ENCODE measurements at regions not wholly inside any gene's neighbourhood (a gene's known extent, or its start where the extent isn't known, plus 50 kb on each side); places are given as distances from the start of the nearest gene placed in this dataset.

DNA sequence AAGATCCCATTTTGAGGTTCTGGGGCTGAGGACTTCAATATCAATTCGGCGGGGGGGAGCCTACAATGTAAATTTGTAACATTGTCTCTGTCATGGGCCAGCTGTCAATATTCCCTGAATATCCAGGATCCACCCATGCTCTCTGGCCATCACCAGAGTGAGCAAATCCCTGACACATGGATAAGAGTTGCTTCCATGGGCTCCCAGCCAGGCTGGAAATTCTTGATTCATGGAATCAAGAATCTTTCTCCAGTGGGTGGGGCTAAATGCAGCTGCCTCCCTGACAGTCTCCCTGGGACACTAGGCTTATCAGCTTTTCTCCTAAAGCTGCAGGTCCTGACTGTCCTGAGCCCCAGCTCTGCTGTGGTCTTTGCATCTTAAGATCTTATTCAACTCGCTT lies 86.9 kb upstream of the IGLL5 start:
- H3K27ac ChIP-seq (ENCODE audit: low read length), result no peak overlapping the region
- 70% methylated on average over 3 of the region's 3 CpGs for WGBS
- H3K4me1 ChIP-seq (ENCODE audit: control insufficient read depth, insufficient read depth, low read length), result no peaks in the 10 kb centered on the region
- intact Hi-C loops (cut with DNase I), result no loop called here
- no peaks in the 10 kb centered on the region for H3K9me3 ChIP-seq (ENCODE audit: control insufficient read depth, low read length)
- ATAC-seq (no peak), DNase-seq (no peak)
- no peaks in the 10 kb centered on the region for H3K27me3 ChIP-seq (ENCODE audit: control insufficient read depth, insufficient read depth)
- H3K4me3 ChIP-seq (ENCODE audit: low read length), result no peak overlapping the region

- H3K27me3 ChIP-seq (ENCODE audit: control insufficient read depth, insufficient read depth), result no peaks in the 10 kb centered on the region
- no peaks in the 10 kb centered on the region for H3K9me3 ChIP-seq (ENCODE audit: control insufficient read depth, low read length)
- no peak overlapping the region for H3K27ac ChIP-seq (ENCODE audit: low read length)
- ATAC-seq, result no peak
- H3K4me3 ChIP-seq (ENCODE audit: low read length), result no peak overlapping the region
- no peaks in the 10 kb centered on the region for H3K4me1 ChIP-seq (ENCODE audit: control insufficient read depth, insufficient read depth, low read length)
- DNase-seq, result no peak
- 73% methylated on average over 5 of the region's 5 CpGs for WGBS
- intact Hi-C loops (cut with DNase I), result no loop called here
Measured at GRCh38 chr22:22802339-22802970, 85.2 kb upstream of the IGLL5 start.

DNA sequence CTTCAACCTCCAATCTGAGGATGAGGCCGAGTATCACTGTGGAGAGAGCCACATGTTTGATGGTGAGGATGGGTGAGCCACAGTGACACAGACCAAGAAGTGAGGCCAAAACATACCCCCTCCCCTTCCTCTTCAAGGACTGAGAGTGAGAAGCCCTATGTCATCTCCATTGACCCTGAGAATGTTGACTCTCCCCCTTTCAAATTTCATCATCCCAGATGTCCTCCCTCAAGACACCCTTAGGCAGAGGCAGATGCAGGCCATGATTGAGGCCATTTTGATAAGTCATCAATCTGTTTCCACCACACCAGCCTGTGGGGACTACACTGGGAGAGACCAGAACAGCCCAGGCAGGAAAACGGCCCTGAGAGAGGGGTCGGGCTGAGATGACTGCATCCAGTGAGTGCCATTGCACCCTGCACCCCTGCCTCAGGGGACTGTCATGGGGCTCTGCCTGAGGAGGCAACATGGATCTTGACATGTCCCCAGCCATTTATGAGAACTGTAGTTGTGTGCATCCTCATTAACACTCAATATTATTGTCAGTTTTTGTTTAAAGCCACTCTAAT lies 84.2 kb upstream of the IGLL5 start:
- no peak overlapping the region for H3K4me3 ChIP-seq (ENCODE audit: low read length)
- no peaks in the 10 kb centered on the region for H3K27me3 ChIP-seq (ENCODE audit: control insufficient read depth, insufficient read depth)
- DNase-seq (no peak), ATAC-seq (no peak)
- H3K27ac ChIP-seq (ENCODE audit: low read length), result no peak overlapping the region
- no peaks in the 10 kb centered on the region for H3K4me1 ChIP-seq (ENCODE audit: control insufficient read depth, insufficient read depth, low read length)
- no peaks in the 10 kb centered on the region for H3K9me3 ChIP-seq (ENCODE audit: control insufficient read depth, low read length)
- WGBS, result 79% methylated on average over 3 of the region's 3 CpGs
- intact Hi-C loops (cut with DNase I), result no loop called here

DNA sequence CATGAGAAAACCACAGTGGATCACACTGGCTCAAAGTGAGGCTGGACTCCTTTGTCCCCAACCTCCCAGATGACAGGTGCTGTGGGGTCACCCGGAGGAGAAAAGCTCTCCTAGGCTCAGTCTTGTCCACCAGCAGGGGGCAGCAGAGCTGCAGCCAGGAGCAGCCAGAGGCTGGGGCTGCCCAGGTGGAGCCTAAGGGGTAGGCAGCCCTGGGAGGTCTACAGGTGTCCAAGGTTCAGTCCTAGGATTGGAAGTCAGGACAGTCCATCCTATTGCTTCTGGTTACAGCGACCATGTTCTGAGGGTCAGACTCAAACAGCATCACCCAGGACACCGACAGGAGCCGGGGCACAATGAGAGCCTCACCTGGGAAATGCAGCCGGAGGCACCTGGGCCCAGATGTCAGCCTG lies 77.6 kb upstream of the IGLL5 start:
- ATAC-seq, result peak; percentile 45 to 57
- no peaks in the 10 kb centered on the region for H3K27me3 ChIP-seq (ENCODE audit: control insufficient read depth, insufficient read depth)
- peak; percentile 53 to 84 (median 72) for DNase-seq
- no peaks in the 10 kb centered on the region for H3K9me3 ChIP-seq (ENCODE audit: control insufficient read depth, low read length)
- no peaks in the 10 kb centered on the region for H3K4me1 ChIP-seq (ENCODE audit: control insufficient read depth, insufficient read depth, low read length)
- no peak overlapping the region for H3K4me3 ChIP-seq (ENCODE audit: low read length)
- no peak overlapping the region for H3K27ac ChIP-seq (ENCODE audit: low read length)
- WGBS, result 61% methylated on average over 5 of the region's 5 CpGs
- intact Hi-C loops (cut with DNase I), result no loop called here

GRCh38 chr22:22810471-22810870 lies 77.1 kb upstream of the IGLL5 start:
- no peaks in the 10 kb centered on the region for H3K9me3 ChIP-seq (ENCODE audit: control insufficient read depth, low read length)
- H3K4me3 ChIP-seq (ENCODE audit: low read length), result no peak overlapping the region
- DNase-seq (no peak), ATAC-seq (peak in 1 of 2 donors; percentile 47)
- WGBS, result 67% methylated on average over 8 of the region's 8 CpGs
- no peaks in the 10 kb centered on the region for H3K4me1 ChIP-seq (ENCODE audit: control insufficient read depth, insufficient read depth, low read length)
- H3K27ac ChIP-seq (ENCODE audit: low read length), result no peak overlapping the region
- H3K27me3 ChIP-seq (ENCODE audit: control insufficient read depth, insufficient read depth), result no peaks in the 10 kb centered on the region
- intact Hi-C loops (cut with DNase I), result no loop called here

DNA sequence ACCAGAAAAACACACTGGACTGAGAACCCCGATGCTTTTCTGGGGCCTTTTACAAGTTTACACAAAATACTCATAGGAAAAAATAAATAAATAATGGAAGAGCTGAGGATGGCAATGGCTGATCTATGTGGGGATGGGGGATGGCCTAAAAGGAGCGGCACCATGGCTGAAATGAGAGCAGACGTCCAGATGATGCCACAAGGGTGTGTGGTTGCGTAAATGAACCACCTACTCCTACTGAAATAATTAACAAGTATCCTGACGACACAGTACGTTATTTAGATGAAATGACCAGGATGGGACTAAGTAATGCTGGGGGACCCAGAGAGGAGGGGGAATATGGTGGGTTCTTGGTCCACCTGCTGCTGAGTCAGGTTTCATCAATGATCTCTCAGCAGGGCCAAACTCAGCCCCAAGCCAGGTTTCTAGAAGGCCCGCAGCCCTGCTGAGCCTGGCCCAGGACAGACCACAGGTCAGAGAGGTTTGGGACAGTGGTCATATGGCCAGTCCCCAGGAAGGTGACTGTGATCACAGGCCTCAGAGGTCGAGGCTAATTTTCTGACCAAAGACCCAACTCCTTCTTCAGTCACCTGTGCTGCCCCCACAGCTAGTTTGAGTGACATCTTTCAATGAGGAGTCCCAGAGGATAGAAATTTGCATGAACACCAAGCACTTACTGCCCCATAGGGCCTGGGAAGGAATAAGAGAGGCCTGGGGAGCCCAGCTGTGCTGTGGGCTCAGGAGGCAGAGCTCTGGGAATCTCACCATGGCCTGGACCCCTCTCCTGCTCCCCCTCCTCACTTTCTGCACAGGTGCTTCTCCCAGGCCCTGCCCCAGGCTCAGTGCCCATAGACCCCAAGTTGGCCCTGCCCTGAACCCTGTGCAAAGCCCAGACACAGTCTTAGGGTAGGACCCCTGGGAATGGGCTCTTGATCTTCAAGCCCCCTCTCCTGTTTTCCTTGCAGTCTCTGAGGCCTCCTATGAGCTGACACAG lies 76.3 kb upstream of the IGLL5 start:
- no peak for ATAC-seq
- no peak for DNase-seq

DNA sequence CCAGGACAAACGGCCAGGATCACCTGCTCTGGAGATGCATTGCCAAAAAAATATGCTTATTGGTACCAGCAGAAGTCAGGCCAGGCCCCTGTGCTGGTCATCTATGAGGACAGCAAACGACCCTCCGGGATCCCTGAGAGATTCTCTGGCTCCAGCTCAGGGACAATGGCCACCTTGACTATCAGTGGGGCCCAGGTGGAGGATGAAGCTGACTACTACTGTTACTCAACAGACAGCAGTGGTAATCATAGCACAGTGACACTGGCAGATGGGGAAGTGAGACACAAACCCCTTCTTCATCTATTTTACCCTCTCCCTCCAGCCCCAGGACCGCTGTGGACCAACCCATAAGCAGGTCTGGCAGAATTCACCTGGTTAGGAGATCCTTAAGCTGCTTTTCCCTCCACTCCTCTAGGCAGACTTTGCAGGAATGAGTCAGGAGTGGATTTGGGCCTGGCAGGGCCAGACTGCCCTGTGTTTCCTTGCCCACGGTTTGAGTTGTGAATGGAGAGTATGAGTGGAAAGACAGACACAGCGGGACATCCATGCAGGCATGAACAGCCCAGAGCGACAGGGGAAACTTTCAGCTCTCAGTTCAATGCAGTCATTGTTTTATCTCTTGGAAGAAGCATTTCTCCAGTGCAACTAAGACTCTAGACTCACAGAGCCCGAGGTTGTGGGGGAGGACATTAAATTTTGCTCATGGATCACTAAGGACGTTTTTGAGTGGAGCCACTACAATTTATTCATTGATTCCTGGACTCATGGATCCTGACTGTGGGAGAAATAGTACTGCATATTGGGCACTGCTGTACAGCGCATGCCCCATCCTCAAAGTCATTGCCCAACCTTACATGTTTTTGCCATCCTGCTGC lies 75.3 kb upstream of the IGLL5 start:
- intact Hi-C loops (cut with DNase I), result no loop called here
- ATAC-seq, result no peak
- WGBS, result 80% methylated on average over 10 of the region's 10 CpGs

More for the DNA sequence above, 76.3 kb upstream of the IGLL5 start:
- 85% methylated on average over 8 of the region's 8 CpGs for WGBS
- Histone ChIP-seq H3K27me3 (ENCODE audit: control insufficient read depth, insufficient read depth) (no peaks in the 10 kb centered on the region), H3K9me3 (ENCODE audit: control insufficient read depth, low read length) (no peaks in the 10 kb centered on the region), H3K4me1 (ENCODE audit: control insufficient read depth, insufficient read depth, low read length) (no peaks in the 10 kb centered on the region), H3K27ac (ENCODE audit: low read length) (no peak overlapping the region), H3K4me3 (ENCODE audit: low read length) (no peak overlapping the region)
- intact Hi-C loops (cut with DNase I), result no loop called here

DNA sequence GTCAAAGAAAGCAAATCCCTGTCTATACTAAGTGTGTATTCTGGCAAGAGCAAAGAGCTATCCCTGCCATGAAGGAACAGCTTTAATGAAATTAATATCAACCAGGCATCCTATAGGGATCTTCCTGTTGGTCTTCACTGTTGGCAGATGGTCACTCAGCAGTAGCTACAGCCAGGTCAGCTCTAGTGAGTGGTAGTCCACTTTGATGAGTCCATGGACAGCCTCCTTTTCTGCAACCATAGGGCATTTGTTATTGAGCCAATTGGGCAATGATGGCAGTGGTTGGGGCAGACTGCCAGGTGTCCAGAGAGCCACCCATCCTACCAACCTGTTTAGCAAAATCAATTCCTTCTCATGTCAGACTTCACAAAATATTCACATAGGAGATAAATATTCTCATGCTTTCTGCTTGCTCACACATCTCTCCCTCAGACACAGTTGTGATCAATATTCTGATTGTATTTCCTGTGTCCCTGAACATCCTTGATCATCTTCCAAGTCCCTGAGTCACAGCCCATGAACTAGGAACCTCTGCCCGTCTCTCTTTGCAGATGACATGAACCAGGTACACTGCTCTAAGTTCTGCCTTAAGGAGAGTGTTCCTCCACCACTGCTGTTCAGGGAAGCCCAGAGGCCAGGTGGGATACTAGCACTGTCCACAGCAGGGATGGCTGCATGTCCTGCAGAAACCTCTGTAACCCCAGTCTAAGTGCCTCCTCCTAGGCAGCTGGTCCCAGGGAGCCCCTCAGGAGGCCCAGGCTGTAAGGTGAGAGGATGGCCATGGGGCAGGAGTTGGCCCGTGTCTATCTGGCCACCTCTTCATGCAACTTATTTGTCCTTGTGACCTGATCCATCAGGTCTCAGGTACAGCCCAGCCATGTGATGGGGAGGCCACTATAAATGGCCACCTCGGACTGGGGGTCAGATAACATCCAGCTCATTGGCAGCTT lies 74.2 kb upstream of the IGLL5 start:
- Histone ChIP-seq H3K9me3 (ENCODE audit: control insufficient read depth, low read length) (no peaks in the 10 kb centered on the region), H3K27ac (ENCODE audit: low read length) (no peak overlapping the region), H3K27me3 (ENCODE audit: control insufficient read depth, insufficient read depth) (no peaks in the 10 kb centered on the region), H3K4me3 (ENCODE audit: low read length) (no peak overlapping the region), H3K4me1 (ENCODE audit: control insufficient read depth, insufficient read depth, low read length) (no peaks in the 10 kb centered on the region)
- DNase-seq, result no peak
- intact Hi-C loops (cut with DNase I), result no loop called here
- ATAC-seq, result no peak
- 79% methylated on average over 3 of the region's 3 CpGs for WGBS

More for the DNA sequence above, 75.3 kb upstream of the IGLL5 start:
- Histone ChIP-seq H3K4me3 (ENCODE audit: low read length) (no peak overlapping the region), H3K4me1 (ENCODE audit: control insufficient read depth, insufficient read depth, low read length) (no peaks in the 10 kb centered on the region), H3K27me3 (ENCODE audit: control insufficient read depth, insufficient read depth) (no peaks in the 10 kb centered on the region), H3K9me3 (ENCODE audit: control insufficient read depth, low read length) (no peaks in the 10 kb centered on the region), H3K27ac (ENCODE audit: low read length) (no peak overlapping the region)
- DNase-seq, result no peak

DNA sequence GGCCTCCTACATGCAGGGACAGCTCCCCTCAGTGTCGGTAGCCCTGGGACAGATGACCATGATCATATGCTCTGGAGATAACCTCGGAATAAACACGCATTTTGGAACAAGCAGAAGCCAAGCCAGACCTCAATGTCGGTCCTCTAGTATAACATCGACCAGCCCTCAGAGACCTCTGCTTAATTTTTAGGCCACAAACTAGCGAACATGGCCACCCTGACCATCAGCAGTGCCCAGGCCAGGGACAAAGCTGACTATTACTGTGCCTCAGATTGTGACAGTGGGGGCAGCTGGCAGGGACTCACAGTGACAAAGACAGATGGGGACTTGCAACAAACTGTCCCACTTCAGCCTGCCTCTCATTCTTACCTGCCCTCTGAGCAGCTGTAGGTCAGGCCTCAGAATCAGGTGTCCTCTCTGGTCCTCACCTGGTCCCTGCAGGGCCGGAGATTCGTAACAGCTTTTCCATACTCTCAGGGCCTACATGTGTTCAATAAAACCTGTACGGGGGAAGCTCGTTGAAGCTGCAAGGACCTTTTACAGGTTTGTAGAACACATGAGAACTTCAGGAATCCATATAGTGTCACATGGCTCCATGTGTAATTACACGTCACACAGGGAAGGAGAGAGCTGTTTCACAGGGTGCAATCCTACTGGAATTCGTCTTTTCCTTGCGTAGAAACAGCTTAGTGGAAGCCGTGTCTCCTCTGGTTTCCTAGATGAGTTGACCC lies 72.8 kb upstream of the IGLL5 start:
- ATAC-seq (no peak), DNase-seq (no peak)
- Histone ChIP-seq H3K27me3 (ENCODE audit: control insufficient read depth, insufficient read depth) (no peaks in the 10 kb centered on the region), H3K9me3 (ENCODE audit: control insufficient read depth, low read length) (no peaks in the 10 kb centered on the region), H3K4me3 (ENCODE audit: low read length) (no peak overlapping the region), H3K27ac (ENCODE audit: low read length) (no peak overlapping the region), H3K4me1 (ENCODE audit: control insufficient read depth, insufficient read depth, low read length) (no peaks in the 10 kb centered on the region)
- intact Hi-C loops (cut with DNase I), result no loop called here
- 87% methylated on average over 14 of the region's 14 CpGs for WGBS

All from right cardiac atrium (tissue), 5 donors.